GM21786 (cell line): ENCODE measurements at regions not wholly inside any gene's neighbourhood (a gene's known extent, or its start where the extent isn't known, plus 50 kb on each side); places are given as distances from the start of the nearest gene placed in this dataset.
A peak's percentile ranks its signal among the peaks of the same experiment; 100 is the strongest.

Experiments used
- ATAC-seq: cut with Tn5 transposase; IDR thresholded peaks from one replicate; pipeline ENCODE4 v1.9.1; 2021; ENCODE audit not compliant: unreplicated experiment

GRCh38 chr5:107294211-107294550 is 376.6 kb downstream of the EFNA5 start:
- ATAC-seq = peak; percentile 65

GRCh38 chr5:107293541-107294210 is 377.1 kb downstream of the EFNA5 start:
- peak; percentile 2 for ATAC-seq

GRCh38 chr5:107291866-107292265 is 378.9 kb downstream of the EFNA5 start:
- no peak for ATAC-seq

GRCh38 chr5:107290780-107291398 is 379.8 kb downstream of the EFNA5 start:
- no peak for ATAC-seq

- ATAC-seq = peak; percentile 85
These were observed 381.6 kb downstream of the EFNA5 start for GRCh38 chr5:107289030-107289714.

GRCh38 chr5:107286447-107287098 is 384.2 kb downstream of the EFNA5 start:
- no peak for ATAC-seq

GRCh38 chr5:107285772-107286171 is 385.0 kb downstream of the EFNA5 start:
- no peak for ATAC-seq

- ATAC-seq = no peak
These were observed 385.8 kb downstream of the EFNA5 start for GRCh38 chr5:107284822-107285525.

- no peak for ATAC-seq
These were observed 388.7 kb downstream of the EFNA5 start for GRCh38 chr5:107282061-107282460.

GRCh38 chr5:107278774-107279173 is 392.0 kb downstream of the EFNA5 start:
- ATAC-seq = no peak

GRCh38 chr5:107277485-107278125 is 393.1 kb downstream of the EFNA5 start:
- no peak for ATAC-seq

- no peak for ATAC-seq
These were observed 395.4 kb downstream of the EFNA5 start for GRCh38 chr5:107275333-107275732.

- ATAC-seq = no peak
These were observed 396.2 kb downstream of the EFNA5 start for GRCh38 chr5:107274571-107274970.

- no peak for ATAC-seq
These were observed 397.8 kb downstream of the EFNA5 start for GRCh38 chr5:107272954-107273353.

- no peak for ATAC-seq
These were observed 398.2 kb downstream of the EFNA5 start for GRCh38 chr5:107272509-107272908.

GRCh38 chr5:107271682-107272350 is 398.9 kb downstream of the EFNA5 start:
- no peak for ATAC-seq

GRCh38 chr5:107270561-107270960 is 400.2 kb downstream of the EFNA5 start:
- no peak for ATAC-seq

- no peak for ATAC-seq
These were observed 401.1 kb downstream of the EFNA5 start for GRCh38 chr5:107269678-107270077.

- ATAC-seq = no peak
These were observed 401.5 kb downstream of the EFNA5 start for GRCh38 chr5:107269256-107269655.

- no peak for ATAC-seq
These were observed 402.5 kb downstream of the EFNA5 start for GRCh38 chr5:107268241-107268640.
